ENCODE measurements at regions not wholly inside any gene's neighbourhood (a gene's known extent, or its start where the extent isn't known, plus 50 kb on each side); places are given as distances from the start of the nearest gene placed in this dataset.
A peak's percentile ranks its signal among the peaks of the same experiment; 100 is the strongest.

DNA sequence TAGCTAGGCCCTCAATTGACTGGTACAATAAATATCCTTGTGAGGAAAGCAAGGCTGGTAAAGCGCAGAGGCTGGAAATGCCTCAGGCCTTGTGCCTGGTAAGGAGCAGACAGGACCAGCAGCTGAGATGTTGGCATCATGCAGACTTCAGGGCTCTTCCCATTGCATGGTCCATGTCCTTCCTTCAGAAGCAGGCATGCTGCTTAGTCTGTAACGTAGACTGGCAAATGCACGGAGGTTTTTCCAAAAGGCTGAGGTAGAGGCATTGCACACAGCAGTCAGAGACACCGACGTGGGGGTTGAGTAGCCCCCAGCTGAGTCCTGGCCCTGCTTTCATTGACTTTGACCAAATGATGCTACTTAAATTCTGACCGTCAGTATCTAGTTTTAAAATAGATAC is 87.1 kb downstream of the ADRB2 start:
- no peak for DNase-seq (ENCODE audit: low spot score)

DNA sequence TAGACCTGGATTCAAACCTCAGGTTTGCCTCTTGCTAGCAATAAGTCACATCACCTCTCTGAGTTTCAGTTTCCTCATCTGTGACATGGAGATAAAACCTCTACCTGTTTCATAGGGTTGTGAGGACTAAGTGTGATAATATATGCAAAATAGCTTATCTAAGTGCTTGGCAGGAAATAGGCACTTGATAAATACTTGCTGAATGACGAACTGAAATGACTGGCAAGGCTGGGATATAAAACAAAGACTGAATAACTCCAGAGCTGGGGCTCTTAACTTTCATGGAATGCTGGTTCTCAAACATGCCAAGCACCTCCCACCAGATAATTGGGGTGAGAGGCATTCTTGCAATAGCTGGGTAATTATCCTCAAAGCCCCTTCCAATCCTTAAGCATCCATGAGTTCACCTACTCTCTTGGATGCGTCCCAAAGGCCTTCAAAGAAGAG is 87.6 kb downstream of the ADRB2 start:
- peak; percentile 61 for DNase-seq (ENCODE audit: low spot score)

- no peak for DNase-seq (ENCODE audit: low spot score)
Measured at GRCh38 chr5:148915224-148915817, 88.9 kb downstream of the ADRB2 start.

- DNase-seq (ENCODE audit: low spot score) = no peak
Measured at GRCh38 chr5:148920646-148921288, 94.4 kb downstream of the ADRB2 start.

- DNase-seq (ENCODE audit: low spot score) = no peak
Measured at GRCh38 chr5:148921350-148921749, 94.9 kb downstream of the ADRB2 start.

DNA sequence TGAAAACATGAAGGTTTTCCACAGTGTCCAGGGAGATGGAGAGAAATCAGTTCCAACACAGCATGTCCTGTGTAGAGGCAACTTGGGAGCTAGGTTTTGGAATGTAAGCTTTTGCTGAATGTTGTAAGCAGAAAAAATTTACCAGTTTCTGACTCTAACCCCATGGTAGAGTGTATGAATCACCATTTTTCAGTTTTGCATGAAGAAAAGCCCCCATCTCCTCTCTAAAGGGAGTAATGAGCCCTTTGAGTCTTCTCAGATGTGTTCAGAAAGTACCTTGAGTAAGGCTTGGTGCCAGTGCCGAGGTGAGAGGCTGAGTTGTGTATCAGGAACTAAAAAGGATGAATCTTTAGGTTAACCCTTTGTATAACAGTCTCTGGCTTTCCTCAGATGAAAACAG is 96.2 kb downstream of the ADRB2 start:
- DNase-seq (ENCODE audit: low spot score) = no peak

DNA sequence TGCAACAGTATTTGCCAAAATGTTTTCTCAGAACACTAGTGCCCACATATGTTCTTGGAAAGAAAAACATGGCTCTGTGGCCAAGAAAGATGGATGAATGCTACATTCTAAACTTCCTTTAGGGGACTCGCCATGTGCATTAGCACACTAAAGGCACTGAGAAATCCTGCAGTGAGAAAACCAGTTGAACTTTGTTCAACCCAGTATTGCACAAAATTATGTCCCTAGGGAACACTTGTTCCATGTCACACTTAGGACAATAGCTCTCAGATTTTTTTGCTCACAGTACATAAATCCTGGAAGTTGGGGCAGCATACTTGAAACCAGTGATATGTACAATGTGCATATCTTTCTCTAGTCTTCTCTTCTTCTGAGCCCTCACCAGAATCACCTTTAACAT is 96.6 kb downstream of the ADRB2 start:
- DNase-seq (ENCODE audit: low spot score) = no peak

GRCh38 chr5:148924817-148925216 is 98.4 kb downstream of the ADRB2 start:
- peak; percentile 18 for DNase-seq (ENCODE audit: low spot score)

GRCh38 chr5:148926207-148926606 is 99.8 kb downstream of the ADRB2 start:
- DNase-seq (ENCODE audit: low spot score) = no peak

GRCh38 chr5:148927307-148927946 is 101.0 kb downstream of the ADRB2 start:
- no peak for DNase-seq (ENCODE audit: low spot score)

GRCh38 chr5:148928141-148928540 is 101.7 kb downstream of the ADRB2 start:
- no peak for DNase-seq (ENCODE audit: low spot score)

GRCh38 chr5:148931453-148932057 is 105.1 kb downstream of the ADRB2 start:
- DNase-seq (ENCODE audit: low spot score) = no peak

DNA sequence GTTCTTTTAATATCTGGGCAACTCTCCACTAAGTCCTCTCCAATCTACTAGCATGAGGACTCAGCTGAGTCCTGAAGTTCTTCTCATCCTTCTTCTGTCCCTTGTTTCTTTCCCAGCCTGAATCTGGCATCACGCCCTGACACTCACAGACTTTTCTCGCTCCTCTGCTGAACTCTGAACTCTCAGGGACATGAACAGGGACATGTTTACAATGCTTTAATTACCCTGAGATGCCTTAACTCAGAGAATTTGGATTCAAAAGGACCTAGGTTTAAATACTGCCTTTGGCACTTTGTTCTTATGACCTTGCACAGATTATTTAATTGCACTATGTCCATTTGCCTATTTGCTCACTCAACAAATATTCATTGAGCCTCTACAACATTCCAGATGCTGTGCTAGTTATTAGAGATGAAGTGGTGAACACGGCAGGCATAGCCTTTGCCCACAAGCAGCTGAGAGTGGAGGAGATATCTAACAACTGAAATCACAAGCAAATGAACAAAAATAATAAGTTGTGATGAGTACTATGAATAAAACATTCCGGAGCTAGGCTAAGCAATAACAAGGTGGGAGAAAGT is 106.0 kb downstream of the ADRB2 start:
- DNase-seq (ENCODE audit: low spot score) = no peak

DNA sequence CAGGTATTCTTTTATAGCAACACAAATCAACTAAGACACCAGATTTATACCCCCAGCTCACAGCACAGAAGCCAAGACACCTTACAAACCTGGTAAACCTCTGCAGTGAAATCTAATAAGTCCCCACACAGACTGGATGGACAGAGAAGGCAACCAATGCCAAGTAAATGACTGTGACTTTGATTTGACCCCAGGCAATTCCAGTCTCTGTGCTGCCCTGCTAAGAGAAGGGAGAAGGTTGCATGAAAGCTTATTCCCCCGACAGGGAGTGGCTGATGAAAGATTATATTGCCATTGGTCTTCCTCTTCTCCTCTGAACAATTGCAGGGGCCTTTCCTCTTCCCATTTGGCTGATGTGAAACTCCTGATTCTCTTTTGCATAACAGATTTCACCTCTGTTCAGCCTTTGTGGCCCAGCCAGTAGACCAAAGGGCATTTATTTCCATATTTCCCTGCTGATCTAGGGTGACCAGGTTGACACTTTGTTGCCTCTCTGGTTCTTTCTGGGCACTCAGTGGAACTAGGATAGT is 107.6 kb downstream of the ADRB2 start:
- no peak for DNase-seq (ENCODE audit: low spot score)

GRCh38 chr5:148934895-148935400 is 108.5 kb downstream of the ADRB2 start:
- DNase-seq (ENCODE audit: low spot score) = no peak

- DNase-seq (ENCODE audit: low spot score) = no peak
Measured at GRCh38 chr5:148937239-148937638, 110.8 kb downstream of the ADRB2 start.

DNA sequence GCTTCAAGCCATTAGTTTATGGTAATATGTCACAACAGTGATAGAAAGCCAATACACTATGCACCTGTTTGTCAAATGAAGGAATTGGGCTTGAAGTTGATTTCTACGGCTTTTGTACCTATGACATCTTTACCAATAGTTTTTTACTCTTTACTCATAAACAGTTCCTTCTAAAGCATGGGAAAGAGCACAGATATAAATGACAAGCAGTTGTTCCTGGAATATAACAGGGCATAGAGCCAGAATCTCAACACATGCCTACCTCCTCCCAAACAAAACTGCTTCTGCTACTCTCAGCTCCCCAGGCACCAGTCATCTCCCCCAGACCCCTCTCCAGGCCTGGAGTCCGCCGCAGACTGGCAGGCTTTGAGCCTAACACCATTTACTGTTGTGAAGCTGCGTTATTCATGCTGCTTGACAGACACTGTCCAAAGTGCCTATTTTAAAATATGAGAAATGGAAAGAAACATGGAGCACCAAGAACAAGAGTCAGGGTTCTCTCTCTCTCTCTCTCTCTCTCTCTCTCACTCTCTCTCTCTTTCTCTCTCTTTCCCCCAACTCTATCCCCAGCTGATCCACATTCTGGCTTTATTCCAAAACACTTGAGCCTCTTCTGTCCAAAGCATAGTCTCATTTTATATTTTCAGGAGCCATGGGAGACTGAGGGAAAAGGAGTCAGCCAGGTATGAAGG is 111.6 kb downstream of the ADRB2 start:
- DNase-seq (ENCODE audit: low spot score) = no peak

DNA sequence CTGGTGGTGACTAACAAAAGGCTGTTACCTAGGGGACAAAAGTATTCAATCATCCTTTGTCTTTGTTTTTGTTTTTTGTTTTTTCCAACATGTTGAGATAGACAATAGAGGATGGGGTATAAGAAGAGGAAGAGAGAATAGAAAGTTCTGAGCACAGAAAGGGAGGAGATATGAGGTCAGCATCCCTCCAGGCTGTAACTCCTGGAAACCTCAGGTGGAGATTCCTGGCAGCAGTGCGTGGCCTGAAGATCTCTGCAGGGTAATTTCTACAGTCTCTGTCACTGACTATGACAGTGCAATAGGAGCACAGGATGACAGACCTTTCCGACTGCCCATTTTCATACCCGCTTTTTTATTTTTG is 112.1 kb downstream of the ADRB2 start:
- DNase-seq (ENCODE audit: low spot score) = no peak

- DNase-seq (ENCODE audit: low spot score) = no peak
Measured at GRCh38 chr5:148939676-148940075, 113.3 kb downstream of the ADRB2 start.

- DNase-seq (ENCODE audit: low spot score) = no peak
Measured at GRCh38 chr5:148941810-148942209, 115.4 kb downstream of the ADRB2 start.

DNA sequence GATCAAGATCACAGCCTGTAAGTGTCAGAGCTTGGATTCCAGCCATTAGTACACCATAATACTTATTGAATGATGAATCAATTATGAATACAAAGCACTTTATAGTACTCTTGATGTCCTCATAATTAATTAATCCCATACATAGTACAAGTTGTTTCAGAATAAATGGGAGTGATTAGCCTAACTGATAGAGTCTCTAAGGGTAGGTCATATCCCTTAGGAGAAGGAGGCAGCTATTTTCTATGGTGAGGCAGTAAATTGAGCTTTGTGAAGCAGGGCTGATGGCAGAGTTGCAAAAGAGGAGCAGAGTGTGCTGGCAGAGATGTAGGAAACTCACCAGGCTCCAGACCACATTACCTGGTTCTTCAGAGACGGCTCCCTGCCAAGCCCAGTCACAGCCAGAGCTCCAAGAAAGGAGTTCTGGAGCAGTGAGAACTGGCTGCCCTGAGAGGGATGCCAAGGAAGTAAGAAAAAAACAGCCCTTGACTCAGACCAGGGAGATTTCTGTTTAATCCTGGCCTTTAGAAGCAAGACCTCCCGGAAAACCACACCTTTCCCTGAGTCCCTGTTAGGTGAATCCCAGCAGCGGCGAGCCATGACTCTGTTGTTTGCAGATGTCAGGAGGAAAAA is 112.9 kb downstream of the SH3TC2 start:
- DNase-seq (ENCODE audit: low spot score) = no peak

Data from H4 (cell line).